Activated T-cell treated with anti-CD3 and anti-CD28 coated beads, Interleukin-2, amount 50 U/mL, for 72 hours (primary cell): ENCODE measurements at regions not wholly inside any gene's neighbourhood (a gene's known extent, or its start where the extent isn't known, plus 50 kb on each side); places are given as distances from the start of the nearest gene placed in this dataset.

Source experiments
- ATAC-seq, 2 donors: fragments of 150-1000 bp; cut with Tn5 transposase; replicated peaks in 1 of 2; 2 replicates each; pipeline ENCODE4 v1.10.0; 2021; ENCODE audit warnings: moderate library complexity in 2 of 2, mild to moderate bottlenecking in 1 of 2
- DNase-seq, 2 donors: peaks; one replicate each; pipeline ENCODE4 v3.0.0; 2021 to 2022; ENCODE audit warnings: mixed read lengths in 1 of 2
- H3K27ac Mint-ChIP-seq: one replicate; pipeline ENCODE4 v1.8.0; 2022; ENCODE audit warnings: mild to moderate bottlenecking, moderate library complexity, mixed read lengths
- H3K27me3 Mint-ChIP-seq: one replicate; pipeline ENCODE4 v1.8.0; 2022; ENCODE audit warnings: low read depth, mixed read lengths
- H3K36me3 Mint-ChIP-seq, 2 donors: one replicate each; pipeline ENCODE4 v1.8.0; 2022; ENCODE audit warnings: mixed read lengths in 2 of 2, mild to moderate bottlenecking in 1 of 2; ENCODE audit not compliant: insufficient read depth in 2 of 2
- H3K4me1 Mint-ChIP-seq: one replicate; pipeline ENCODE4 v1.8.0; 2022; ENCODE audit warnings: low read depth, mixed read lengths
- H3K4me3 Mint-ChIP-seq, 2 donors: one replicate each; pipeline ENCODE4 v1.8.0; 2022; ENCODE audit warnings: mild to moderate bottlenecking in 2 of 2, mixed read lengths in 2 of 2, moderate library complexity in 2 of 2
- H3K9me3 Mint-ChIP-seq, 2 donors: one replicate each; pipeline ENCODE4 v1.8.0; 2022; ENCODE audit warnings: mixed read lengths in 2 of 2

GRCh38 chr4:138311771-138312535 lies 69.8 kb upstream of the SLC7A11 start:
- no peaks in the 10 kb centered on the region for H3K27me3 Mint-ChIP-seq
- H3K27ac Mint-ChIP-seq = no peak overlapping the region
- H3K36me3 Mint-ChIP-seq = no peaks in the 10 kb centered on the region
- ATAC-seq (no peak), DNase-seq (no peak)
- H3K4me3 Mint-ChIP-seq = no peak overlapping the region
- H3K9me3 Mint-ChIP-seq = peaks cover 0 to 3% of the 10 kb centered on the region in 2 donors
- H3K4me1 Mint-ChIP-seq = no peaks in the 10 kb centered on the region

DNA sequence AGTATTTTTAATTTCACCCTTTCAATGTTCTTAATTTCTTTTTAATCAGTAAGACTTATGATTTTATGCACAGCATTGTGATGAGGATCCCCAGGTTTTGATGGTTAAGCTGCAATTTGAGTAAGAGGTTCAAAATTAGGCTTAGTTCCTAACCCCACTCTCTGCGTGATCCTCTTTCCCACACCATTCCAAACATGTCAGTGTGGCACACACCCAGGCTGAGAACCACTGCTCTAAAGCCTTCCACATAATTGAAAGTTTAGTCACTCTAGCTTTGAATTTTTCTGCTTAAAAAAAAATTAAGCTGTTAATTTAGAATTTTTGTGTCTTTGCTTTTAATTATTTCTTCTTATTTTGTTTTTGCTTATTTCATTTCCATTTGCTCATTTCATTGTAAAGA lies 68.8 kb upstream of the SLC7A11 start:
- Mint-ChIP-seq H3K9me3 (peaks cover 0 to 3% of the 10 kb centered on the region in 2 donors), H3K4me1 (no peaks in the 10 kb centered on the region), H3K27me3 (no peaks in the 10 kb centered on the region), H3K27ac (no peak overlapping the region), H3K36me3 (no peaks in the 10 kb centered on the region), H3K4me3 (no peak overlapping the region)
- DNase-seq (no peak), ATAC-seq (no peak)

- no peak for DNase-seq
- no peaks in the 10 kb centered on the region for H3K4me1 Mint-ChIP-seq
- ATAC-seq = no peak
- peaks cover 0 to 3% of the 10 kb centered on the region in 2 donors for H3K9me3 Mint-ChIP-seq
- H3K36me3 Mint-ChIP-seq = no peaks in the 10 kb centered on the region
- no peak overlapping the region for H3K4me3 Mint-ChIP-seq
- no peak overlapping the region for H3K27ac Mint-ChIP-seq
- no peaks in the 10 kb centered on the region for H3K27me3 Mint-ChIP-seq
Measured at GRCh38 chr4:138310498-138310897, 68.3 kb upstream of the SLC7A11 start.

GRCh38 chr4:138308356-138308755 lies 66.2 kb upstream of the SLC7A11 start:
- ATAC-seq = no peak
- H3K27ac Mint-ChIP-seq = no peak overlapping the region

DNA sequence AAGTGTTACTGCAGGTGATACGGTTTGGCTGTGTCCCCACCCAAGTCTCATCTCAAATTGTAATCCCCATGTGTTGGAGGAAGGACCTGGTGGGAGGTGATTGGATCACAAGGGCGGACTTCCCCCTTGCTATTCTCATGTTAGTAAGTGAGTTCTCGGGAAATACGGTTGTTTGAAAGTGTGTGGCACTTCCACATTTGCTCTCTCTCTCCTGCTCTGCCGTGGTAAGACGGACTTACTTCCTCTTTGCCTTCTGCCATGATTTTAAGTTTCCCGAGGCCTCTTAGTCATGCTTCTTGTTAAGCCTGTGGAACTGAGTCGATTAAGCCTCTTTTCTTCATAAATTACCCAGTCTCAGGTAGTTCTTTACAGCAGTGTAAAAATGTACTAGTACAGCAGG lies 65.2 kb upstream of the SLC7A11 start:
- Mint-ChIP-seq H3K4me3 (no peak overlapping the region), H3K9me3 (no peaks in the 10 kb centered on the region), H3K27ac (no peak overlapping the region), H3K27me3 (no peaks in the 10 kb centered on the region), H3K4me1 (no peaks in the 10 kb centered on the region), H3K36me3 (no peaks in the 10 kb centered on the region)
- ATAC-seq = no peak
- DNase-seq = no peak

More at GRCh38 chr4:138308356-138308755, 66.2 kb upstream of the SLC7A11 start:
- Mint-ChIP-seq H3K4me1 (no peaks in the 10 kb centered on the region), H3K9me3 (no peaks in the 10 kb centered on the region), H3K4me3 (no peak overlapping the region), H3K27me3 (no peaks in the 10 kb centered on the region), H3K36me3 (no peaks in the 10 kb centered on the region)
- DNase-seq = no peak

DNA sequence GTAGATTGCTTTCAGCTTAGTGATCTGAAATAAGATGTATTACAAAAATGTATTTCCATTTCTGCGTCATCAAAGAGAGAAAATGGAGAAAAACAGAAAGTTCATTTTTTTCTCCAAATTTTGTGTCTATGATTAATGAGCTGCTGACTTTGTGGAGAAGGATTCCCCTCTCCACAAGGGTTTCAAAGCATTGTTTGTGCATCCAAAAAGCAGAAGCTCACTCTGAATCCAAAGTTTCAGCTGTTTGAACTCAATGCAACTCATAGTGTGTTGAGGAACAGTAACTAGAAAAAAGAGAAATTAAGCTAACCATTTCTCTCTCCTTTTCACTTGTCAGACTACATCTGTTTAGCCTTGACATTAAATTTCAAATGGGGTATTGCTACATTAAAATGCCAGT lies 62.9 kb upstream of the SLC7A11 start:
- no peak for ATAC-seq
- no peak for DNase-seq
- Mint-ChIP-seq H3K27ac (no peak overlapping the region), H3K27me3 (peaks cover 5% of the 10 kb centered on the region), H3K9me3 (no peaks in the 10 kb centered on the region), H3K4me1 (no peaks in the 10 kb centered on the region), H3K4me3 (no peak overlapping the region), H3K36me3 (no peaks in the 10 kb centered on the region)

GRCh38 chr4:138301536-138301935 lies 59.4 kb upstream of the SLC7A11 start:
- no peaks in the 10 kb centered on the region for H3K36me3 Mint-ChIP-seq
- H3K4me1 Mint-ChIP-seq = no peaks in the 10 kb centered on the region
- H3K4me3 Mint-ChIP-seq = no peak overlapping the region
- no peak overlapping the region for H3K27ac Mint-ChIP-seq
- H3K9me3 Mint-ChIP-seq = no peaks in the 10 kb centered on the region
- peaks cover 7% of the 10 kb centered on the region for H3K27me3 Mint-ChIP-seq
- no peak for ATAC-seq
- no peak for DNase-seq

DNA sequence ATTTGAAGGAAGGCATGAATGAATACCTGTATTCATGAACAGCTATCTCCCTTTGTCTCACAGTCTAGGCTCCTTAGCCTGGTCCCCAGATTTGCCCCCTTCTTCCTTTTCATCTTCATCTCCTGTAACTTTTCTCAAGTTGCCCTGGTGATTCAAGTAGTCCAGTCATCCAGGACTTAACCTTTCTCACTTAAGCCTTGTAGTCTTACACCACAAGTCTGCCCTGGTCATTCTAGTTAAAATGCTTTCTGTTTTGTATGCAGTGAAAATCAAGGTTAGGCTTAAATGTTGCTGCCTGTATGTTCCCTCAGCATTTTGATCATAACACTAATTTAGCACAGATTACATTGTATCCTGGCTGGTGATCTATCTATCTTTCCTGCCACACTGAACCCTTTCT lies 58.5 kb upstream of the SLC7A11 start:
- DNase-seq (no peak), ATAC-seq (no peak)
- Mint-ChIP-seq H3K4me1 (no peaks in the 10 kb centered on the region), H3K27me3 (peaks cover 7% of the 10 kb centered on the region), H3K36me3 (no peaks in the 10 kb centered on the region), H3K9me3 (no peaks in the 10 kb centered on the region), H3K27ac (no peak overlapping the region), H3K4me3 (no peak overlapping the region)

DNA sequence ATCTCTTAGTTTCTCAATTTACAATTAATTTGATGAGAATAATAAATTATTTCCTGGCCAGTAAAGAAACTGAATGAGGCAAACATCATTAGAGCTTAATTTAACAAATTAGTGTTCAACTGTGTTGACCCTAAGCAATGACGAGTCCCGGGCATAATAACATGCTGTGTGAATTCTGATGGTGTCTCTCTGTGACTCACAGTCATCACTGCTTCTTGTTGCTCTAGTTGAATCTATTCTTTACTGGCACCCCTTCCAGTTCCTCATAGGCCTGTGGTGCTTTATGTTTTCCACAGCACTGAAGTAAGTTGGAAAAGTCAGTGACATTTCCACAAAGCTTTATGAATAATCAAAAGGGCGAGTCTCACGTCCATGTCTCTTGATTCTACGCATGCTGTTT lies 57.7 kb upstream of the SLC7A11 start:
- no peaks in the 10 kb centered on the region for H3K4me1 Mint-ChIP-seq
- H3K27me3 Mint-ChIP-seq = peaks cover 7% of the 10 kb centered on the region
- H3K9me3 Mint-ChIP-seq = no peaks in the 10 kb centered on the region

GRCh38 chr4:138298866-138299265 lies 56.7 kb upstream of the SLC7A11 start:
- Mint-ChIP-seq H3K4me1 (no peaks in the 10 kb centered on the region), H3K27me3 (peaks cover 7% of the 10 kb centered on the region), H3K4me3 (no peak overlapping the region), H3K27ac (no peak overlapping the region), H3K9me3 (no peaks in the 10 kb centered on the region), H3K36me3 (no peaks in the 10 kb centered on the region)
- DNase-seq = no peak
- ATAC-seq = no peak

More for the DNA sequence above, 57.7 kb upstream of the SLC7A11 start:
- Mint-ChIP-seq H3K4me3 (no peak overlapping the region), H3K36me3 (no peaks in the 10 kb centered on the region), H3K27ac (no peak overlapping the region)
- no peak for ATAC-seq
- DNase-seq = no peak

- H3K4me1 Mint-ChIP-seq = no peaks in the 10 kb centered on the region
- peaks cover 7% of the 10 kb centered on the region for H3K27me3 Mint-ChIP-seq
- no peaks in the 10 kb centered on the region for H3K9me3 Mint-ChIP-seq
- no peaks in the 10 kb centered on the region for H3K36me3 Mint-ChIP-seq
- no peak overlapping the region for H3K27ac Mint-ChIP-seq
- DNase-seq (no peak), ATAC-seq (no peak)
- no peak overlapping the region for H3K4me3 Mint-ChIP-seq
Measured at GRCh38 chr4:138298431-138298830, 56.3 kb upstream of the SLC7A11 start.

DNA sequence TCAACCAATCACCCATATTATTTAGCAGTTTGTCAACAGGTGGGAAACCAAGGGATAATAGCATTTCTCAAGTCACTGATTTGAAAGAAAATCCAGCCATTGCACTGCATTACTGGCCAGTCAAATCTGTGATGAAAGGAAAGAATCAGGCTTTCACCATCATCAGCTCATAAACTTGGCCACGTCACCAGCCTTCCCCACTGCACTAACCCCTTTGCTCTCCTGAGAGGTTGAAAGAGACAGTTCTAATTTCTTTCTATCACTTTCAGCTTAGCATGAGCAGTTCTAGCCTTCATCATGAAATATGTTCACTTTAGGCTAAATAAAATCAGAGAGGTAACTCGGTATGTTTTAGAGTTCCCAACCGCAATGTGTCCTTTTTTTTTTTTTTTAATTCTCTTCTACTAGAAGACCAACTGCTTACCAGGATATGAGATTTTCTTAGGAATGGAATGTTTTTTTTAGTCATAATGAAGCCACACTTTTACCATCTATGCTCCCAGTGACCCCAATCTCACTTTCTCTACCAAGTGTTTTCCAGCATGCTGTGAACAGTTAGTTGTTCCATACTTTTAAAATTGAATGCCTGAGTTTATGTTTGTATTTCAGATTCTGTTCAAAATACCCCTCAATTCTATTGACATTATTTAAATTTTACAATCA lies 55.7 kb upstream of the SLC7A11 start:
- Mint-ChIP-seq H3K4me3 (no peak overlapping the region), H3K4me1 (no peaks in the 10 kb centered on the region), H3K27ac (no peak overlapping the region), H3K36me3 (no peaks in the 10 kb centered on the region), H3K9me3 (no peaks in the 10 kb centered on the region), H3K27me3 (peaks cover 7% of the 10 kb centered on the region)
- DNase-seq = no peak
- ATAC-seq = no peak

DNA sequence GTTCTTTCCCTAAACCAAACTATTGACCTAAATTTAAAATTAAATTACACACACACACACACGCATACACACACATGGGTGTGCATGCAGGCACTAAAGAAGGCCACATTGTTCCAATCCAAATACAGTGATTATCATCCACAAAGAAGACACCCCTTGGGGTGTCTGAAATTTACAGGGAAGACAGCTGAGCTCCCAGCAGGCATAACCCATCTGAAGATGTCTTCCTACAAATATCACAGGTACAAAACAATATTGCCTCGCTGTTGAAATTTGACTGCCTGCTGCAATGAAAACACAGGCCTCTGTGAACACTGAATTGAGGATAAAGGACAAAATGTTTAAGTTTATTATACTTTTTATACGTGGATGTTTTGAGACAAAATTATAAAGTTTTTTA lies 50.2 kb upstream of the SLC7A11 start:
- no peaks in the 10 kb centered on the region for H3K36me3 Mint-ChIP-seq
- no peak for DNase-seq
- no peaks in the 10 kb centered on the region for H3K9me3 Mint-ChIP-seq
- H3K27me3 Mint-ChIP-seq = no peaks in the 10 kb centered on the region
- ATAC-seq = no peak
- no peak overlapping the region for H3K4me3 Mint-ChIP-seq
- H3K27ac Mint-ChIP-seq = no peak overlapping the region
- H3K4me1 Mint-ChIP-seq = no peaks in the 10 kb centered on the region
